ENCODE measurements at regions not wholly inside any gene's neighbourhood (a gene's known extent, or its start where the extent isn't known, plus 50 kb on each side); places are given as distances from the start of the nearest gene placed in this dataset.

DNA sequence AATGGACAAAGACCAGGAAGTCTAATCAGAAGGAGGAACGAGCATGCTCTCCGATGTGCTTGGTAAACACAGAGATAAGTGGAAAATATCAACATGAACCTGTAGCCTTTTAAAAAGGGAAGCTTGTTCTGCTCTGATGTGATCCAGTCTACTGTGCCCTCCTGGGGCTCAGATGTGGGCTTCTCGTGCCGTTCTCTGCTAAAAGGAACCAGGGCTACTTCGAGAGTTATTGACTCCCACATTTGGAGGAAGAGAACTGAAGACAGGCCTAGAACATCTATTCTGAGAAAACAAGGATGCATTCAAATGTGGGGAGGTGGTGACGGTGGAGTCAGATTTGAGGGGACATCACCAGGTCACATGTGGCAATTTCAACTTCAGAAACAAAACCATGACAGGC is 325.4 kb downstream of the GLRX3 start:
- DNase-seq (ENCODE audit: low read depth) = no peak

DNA sequence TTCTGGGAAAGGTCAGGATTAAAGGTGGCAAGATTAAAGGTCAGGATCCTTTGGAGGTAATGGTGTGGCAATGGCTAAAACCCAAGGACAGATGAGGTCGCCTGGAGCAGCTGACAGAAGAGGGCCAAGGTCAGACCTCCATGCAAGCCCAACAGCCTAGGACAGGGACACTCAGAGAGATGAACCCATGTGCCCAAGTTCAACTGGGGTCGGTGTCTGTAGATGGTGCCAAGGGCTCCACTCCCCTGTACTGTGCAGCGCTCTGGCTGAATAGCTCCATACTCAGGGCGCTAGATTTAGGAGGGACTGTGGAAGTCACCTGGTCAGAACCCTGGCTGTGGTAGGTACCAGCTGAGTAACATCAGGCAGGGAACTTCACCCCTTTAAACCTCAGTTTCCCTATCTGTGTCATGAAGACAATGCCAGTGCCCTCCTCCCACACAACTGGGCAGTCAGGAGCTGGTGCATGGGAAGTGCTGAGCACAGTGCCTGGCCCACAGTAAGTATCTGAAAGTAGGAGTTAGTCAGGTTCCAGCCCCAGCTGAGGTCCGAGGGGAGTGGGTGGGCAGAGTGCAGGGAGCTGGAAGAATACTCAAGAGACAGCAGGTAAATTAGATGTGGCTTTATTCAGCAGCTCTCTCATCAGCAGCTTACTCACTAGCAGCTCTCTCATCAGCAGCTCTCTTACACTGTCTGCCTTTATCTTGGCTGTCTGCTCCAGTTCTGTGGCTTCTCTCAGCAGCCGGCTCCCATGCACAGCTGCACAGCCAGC is 327.1 kb downstream of the GLRX3 start:
- DNase-seq (ENCODE audit: low read depth) = no peak

DNA sequence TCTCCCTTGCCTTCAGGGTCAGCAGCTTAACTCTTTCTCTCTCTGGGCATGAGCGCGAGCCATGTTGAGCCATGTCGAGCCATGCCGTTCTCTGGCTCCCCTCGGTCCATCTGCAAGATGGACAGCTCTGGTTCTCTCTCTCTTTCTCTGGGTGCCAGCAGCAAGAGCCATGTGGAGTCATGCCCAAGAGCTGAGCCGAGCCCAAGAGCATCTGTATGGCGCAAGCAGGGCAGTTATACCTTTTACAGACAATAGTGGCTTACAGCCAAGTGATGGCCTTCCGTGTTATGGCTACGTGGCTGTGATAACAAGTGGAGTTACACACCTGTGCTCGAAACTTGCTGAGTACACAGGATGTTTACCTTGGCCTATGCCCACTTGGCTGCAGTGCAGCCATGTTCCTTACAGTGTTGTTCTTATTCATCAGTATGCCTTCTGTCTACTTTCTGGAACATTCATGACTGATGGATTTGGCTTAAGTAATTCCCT is 327.7 kb downstream of the GLRX3 start:
- no peak for DNase-seq (ENCODE audit: low read depth)

DNA sequence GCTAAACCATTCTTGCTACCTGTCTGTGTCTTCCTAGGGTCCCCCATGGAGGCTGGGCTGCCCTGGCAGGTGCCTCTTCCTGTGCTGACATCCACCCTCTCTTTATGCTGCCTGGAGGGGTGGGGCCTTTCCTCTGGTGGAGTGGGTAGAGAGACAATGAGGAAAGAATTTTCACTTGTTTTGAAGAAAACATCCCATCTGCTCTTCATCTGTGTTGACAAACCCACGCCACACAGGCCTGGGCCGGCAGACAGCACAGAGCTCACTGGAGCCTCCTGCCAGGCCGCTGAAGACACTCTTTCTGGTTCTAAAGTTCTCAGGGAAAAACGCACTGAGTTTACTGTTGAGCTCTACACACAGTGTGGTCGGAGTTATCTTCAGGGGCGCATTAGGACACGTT is 328.2 kb downstream of the GLRX3 start:
- DNase-seq (ENCODE audit: low read depth) = no peak

DNA sequence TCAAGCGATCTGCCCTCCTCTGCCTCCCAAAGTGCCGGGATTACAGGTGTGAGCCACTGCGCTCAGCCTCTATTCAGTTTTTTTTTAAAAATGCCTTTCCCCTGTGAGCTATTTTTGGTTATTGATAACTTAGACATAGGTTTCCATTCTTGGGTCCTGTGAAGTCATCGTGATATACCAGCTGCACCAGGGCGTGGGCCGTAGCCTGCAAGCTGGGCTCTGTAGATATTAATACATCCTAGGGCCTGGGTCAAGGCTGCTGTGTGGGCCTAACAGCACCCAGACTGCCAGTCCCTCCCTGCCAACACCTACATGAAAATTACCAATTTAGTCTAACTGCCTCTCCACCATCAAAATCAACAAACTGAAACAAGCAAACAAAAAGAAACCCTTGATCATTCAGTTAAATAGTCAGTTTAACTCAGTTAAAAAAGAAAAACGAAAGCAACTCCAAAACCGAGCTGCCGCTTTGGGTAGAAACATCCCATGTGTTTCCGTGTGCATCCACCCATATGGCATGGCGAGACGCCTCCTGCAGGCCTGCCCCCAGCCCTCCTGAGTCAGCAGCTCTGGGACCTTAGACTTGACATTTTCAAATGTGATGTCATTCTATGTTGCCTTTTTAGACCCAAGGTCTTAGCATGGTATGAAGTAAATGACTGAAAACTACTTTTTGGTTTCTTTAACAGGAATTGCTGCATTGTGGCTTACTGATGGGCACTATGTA is 330.2 kb downstream of the GLRX3 start:
- no peak for DNase-seq (ENCODE audit: low read depth)

DNA sequence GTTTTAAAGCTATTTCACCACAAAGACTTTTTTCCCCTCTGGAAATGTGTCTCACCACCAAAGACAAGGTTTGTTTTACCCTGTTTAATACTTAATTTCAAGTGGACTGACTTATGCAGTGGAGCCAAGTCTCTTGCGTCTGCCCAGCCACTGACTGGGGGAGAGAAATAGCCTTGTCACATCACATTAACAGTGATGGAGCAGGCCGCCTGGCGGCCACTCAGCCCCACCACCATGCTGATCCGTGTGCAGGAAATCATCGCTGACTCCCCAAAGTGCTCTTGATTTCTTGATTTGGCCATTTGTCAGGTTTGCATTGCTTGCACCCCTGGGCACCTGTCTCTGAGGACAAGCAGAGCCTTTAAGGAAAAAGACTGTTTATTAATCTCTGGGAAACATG is 334.1 kb downstream of the GLRX3 start:
- DNase-seq (ENCODE audit: low read depth) = no peak

DNA sequence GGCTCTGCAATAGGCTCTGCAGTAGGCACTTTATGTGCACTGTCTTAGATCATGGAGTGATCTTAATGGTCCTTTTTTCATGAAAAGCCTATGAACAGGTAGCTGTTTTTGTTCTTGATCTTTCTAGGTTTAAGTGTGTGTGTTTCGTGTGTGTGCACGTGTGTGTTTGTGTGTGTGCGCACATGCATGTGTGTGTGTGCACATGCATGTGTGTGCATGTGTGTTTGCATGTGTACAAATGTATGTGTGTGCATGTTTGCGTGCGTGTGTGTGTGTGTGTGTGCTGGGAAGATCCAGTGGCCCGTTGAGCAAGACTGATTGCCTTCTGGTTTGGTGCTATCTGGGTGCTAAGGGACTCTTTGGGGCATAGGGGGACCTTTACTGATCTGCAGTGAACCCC is 334.8 kb downstream of the GLRX3 start:
- DNase-seq (ENCODE audit: low read depth) = no peak

DNA sequence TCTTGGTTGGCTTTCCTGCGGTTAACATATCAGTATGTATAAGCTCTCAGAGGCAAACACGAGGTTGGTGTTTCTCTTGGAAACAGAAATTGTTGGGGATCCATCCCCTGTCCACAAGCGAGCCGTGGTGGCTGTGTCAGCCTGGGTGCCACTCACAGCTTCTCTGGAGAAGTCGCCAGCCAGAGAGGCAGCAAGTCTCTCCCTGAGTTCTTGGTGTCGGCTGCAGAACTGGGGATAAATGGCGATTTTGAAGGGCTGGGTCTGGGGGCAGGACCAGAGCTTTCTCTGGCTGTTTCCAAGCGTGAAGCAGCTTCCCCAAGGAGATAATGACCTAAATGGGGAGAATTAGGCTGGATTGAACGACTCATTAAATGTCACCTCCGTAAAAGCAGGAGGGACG is 335.3 kb downstream of the GLRX3 start:
- DNase-seq (ENCODE audit: low read depth) = no peak

DNA sequence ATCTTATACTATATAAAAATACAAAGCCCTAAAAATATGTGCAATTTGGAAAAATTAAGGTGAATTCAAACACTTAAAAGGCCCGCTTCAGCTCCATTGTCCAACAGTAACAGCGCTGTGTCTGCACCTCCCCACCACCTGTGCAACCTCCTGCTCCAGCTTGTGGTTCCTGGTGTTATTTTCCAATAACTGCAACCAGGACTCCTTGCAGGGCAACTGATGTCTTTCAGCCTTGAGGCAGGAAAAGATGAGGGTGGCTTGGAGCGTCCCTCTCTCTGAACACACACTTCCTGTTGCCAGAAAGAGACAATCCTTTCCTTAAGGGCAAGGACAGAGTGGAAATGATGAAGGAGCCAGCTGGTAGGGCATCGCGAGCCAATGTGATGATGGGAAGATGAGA is 336.0 kb downstream of the GLRX3 start:
- no peak for DNase-seq (ENCODE audit: low read depth)

DNA sequence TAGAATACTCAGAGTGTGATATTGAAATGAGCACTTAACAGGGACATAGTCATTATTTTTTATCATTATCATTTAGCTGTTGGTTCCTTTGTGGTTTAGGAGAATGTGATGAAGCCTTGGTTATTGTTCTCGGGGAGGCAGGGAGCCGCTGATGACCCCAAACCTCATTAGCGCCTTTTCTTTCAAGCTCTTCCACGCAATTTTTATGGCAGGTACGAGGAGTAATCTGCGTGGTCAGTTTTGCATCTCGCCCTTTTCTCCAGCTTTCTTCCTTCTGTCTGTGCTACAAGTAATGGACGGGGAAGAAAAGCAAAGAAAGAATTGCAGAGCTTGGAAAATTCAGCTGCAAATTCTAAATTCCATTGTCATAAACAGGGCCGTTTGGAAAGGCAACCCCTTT is 338.4 kb downstream of the GLRX3 start:
- no peak for DNase-seq (ENCODE audit: low read depth)

DNA sequence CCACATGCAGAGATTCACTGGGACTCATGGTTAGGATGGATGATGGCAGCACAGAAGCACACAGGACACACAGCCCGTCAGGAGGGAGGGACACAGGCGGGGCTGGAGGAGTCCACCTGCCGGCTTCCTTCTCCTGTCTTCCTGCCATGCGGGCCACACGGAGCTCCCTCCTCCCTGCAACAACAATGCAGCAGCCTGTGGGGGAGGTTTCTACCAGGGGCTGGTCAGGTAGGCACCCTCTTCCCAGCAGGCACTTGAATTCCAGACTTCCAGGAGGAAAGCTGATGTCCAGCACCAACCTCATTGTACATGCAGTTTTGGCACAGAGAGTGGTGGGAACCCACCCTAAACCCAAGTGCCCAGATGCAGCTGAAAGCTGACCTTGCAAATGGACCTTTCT is 341.2 kb downstream of the GLRX3 start:
- no peak for DNase-seq (ENCODE audit: low read depth)

DNA sequence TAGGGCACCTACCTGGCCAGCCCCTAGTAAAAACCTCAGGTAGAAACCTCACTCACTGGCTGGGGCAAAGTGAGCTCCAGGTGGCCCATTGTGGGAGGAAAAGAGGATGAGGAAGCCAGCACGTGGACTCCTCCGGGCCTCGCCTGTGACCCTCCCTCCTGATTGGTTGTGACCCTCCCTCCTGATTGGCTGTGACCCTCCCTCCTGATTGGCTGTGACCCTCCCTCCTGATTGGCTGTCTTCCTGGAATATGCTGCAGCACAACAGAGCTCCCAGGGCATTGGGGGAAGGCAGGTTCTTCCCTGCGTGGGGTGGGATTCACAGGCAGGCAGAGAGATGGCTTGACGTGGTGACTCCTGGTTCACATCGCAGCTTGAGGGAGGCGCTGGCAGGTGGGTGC is 343.0 kb downstream of the GLRX3 start:
- no peak for DNase-seq (ENCODE audit: low read depth)

DNA sequence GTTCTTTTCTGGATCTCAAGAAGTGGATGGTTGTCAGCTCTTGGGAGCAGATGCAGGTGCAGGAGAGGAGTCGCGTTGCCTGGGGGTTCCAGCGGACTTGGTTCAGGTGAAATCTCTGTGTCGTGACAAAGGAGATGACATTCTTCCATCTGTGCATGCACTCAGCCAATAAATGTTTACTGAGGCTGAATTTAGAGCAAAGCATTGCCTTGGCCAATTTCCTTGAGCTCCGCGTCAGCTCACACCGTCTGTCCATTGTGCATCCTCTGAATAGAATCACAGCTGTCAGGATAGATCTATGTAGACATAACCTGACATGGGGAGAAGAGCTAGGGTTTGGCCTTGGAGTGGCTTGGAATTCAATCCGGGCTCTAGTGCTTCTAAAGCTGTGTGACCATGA is 343.7 kb downstream of the GLRX3 start:
- no peak for DNase-seq (ENCODE audit: low read depth)

DNA sequence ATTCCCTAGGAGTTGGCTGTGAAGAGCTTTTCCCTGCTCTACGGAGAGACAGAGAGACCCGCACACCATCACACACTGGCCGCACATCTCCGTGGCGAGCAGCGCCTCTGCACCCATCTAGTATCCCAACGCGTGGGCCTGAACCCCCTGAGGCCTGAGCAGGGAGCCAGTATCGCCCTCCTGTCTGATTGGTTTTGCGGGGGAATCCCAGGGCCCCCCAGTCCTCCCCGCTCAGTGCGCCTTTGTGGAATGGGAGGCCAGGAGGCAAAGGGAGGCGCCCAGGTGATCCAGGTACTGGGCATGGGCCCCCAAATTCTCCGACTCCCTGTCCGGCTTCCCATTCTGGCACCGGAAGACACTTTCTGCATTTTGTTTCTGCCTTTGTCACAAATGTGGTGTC is 344.3 kb downstream of the GLRX3 start:
- no peak for DNase-seq (ENCODE audit: low read depth)

DNA sequence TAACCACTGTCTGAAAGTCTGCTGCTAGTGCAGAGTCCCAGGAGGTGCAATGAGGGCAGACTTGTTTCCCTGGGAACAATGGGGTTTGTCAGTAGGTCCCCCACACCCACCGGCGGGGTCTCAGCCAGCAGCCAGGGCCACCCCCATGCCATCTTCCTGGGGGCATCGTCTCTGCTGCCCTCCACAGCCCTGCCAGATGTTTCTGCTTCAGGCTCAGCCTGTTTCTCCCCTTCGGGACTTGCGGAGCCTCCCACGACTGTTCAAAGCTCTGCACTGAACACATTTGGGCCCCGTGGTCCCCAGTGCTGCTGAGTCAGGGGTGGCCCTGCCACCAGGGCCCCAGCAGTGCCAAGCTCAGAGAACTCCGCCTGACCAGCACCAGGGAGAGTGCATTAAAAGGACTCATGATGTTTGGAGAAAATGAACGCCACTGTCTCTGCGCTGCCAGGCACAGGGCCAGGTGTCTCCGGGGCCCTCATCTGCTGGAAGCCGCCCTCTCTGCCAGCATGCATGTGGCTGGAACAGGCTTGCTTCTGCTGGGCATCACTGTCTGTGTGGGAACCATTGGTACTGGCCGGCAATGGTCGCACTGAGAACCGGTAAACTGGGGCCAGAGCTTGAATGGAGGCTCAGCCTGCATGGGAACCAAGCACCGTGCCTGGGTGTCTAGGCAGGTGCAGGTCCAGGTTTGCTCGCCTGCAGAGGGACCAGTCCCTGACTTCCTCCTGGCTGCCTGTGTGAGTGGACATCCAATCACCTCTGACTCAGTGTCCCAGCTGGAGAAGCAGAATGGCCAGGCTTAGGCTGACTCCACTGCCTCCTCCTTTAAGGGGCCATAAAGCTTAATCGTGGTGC is 345.1 kb downstream of the GLRX3 start:
- DNase-seq (ENCODE audit: low read depth) = no peak

DNA sequence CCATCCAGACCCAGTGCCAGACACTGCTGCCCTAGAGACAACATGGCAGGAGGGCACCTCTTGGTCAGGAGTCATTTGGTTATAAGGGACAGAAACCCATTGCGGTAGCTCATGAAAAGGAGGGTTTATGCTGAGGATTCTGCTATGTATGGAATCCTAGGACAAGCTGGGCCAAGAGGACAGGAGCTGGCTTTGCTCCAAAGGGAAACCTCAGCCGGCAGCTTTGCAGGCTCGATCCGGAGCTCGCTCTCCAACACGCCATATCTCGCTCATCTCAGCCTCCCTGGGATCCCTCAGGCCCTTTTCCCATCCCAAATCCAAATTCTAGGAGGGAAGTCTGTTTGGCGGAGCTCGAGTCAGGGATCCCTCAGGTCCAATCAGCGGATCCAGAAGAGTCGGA is 345.7 kb downstream of the GLRX3 start:
- DNase-seq (ENCODE audit: low read depth) = no peak

DNA sequence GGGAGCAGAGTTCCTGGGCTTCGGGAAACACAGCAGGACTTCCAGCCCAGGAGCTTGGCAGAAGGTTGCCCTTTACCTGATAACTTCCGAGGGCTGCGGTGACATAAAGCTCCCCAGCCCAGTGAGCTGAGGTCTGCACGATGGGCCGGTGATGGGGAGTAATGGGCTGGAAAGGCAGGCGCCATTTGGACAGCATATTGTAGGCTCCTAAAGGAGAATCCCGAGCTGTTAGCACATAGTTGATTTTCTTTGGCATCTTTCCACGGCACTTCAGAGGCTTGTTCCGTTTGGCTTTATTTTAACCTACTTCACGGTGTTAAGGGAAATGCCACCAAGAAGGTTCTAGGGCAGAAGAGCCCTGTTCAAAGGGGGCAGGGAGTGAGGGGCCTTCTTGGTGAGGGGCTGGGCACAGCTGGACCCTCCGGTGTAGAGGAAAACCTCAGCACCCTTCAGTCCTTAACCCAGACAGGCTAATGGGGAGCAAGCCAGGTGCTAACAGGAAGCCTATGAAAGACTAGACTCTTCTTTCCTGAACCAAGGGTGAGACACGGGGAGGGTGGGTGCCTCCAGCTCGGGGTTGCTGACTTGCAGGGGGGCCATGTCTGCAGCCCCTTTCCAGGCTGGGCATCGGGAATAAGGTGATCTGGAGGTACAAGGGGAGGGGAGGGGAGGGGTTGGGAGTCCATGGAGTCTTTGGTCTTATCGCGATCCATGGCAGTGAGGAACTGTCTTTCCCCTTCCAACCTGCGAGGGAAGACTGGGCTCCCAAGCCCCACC is 347.7 kb downstream of the GLRX3 start:
- no peak for DNase-seq (ENCODE audit: low read depth)

DNA sequence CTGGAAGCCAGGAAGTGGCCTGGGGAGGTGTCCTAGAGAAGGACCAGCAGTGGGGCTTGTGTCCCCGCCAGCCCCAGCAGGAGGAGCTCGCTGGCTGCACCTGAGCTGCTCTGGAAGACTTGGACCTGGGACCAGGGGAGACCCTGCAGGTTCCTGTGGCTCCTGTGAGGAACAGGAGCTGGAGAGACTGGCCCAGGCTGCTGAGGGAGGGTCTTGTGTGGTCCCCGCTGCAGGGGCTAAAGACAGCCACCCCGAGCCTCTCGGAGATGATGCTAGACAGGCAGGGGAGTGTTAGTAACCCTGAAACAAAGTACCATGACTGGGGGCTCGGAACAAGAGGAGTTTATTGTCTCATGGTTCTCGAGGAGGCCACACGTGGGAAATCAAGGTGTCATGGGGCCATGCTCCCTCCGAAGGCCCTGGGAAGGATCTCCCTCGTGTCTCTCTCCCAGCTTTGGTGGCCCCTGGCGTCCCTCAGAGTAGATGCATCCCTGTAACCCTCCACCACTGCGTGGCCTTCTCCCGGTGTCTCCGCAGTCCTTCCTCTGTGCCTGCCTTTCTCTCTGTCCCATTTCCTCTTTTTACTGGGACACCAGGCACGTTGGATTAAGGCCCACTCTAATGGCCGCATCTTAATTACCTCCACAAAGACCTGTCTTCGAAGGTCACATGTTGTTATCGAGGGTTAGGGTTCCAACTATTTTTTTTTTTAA is 348.4 kb downstream of the GLRX3 start:
- DNase-seq (ENCODE audit: low read depth) = no peak

DNA sequence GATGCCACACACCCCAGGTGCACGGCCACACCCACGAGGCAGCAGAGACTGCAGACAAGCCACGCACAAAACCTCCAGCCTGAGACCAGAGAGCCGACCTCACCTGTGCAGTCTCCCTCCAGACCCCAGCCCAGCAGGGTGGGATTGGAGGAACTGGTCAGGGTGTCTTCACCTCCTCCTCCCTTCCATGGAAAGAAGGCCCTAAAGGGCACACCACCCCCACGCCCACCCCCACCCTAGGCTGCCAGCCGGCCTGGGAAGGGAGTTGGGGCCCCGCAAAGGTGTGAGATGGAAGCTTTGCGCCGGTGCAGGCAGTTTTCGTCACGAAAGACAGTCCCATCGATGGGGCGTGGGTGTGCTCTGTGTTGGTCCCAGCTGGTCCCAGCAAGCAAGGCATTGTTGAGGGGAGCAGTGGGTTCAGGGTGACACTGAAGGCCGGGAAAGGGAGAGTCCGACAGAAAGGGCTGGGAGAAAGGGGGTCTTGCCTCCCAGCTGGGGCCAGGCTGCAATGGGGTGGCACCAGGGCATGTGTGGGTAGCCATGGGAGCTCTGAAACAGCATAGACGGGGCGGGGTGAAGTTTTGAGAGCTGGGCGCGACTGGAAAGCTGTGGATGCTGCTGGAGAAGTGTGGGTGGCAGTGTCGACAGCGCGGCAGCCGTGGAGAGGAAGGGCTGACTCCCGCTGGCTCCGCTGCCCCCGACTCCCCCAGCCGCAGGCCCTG is 349.2 kb downstream of the GLRX3 start:
- no peak for DNase-seq (ENCODE audit: low read depth)
